ENCODE measurements at regions not wholly inside any gene's neighbourhood (a gene's known extent, or its start where the extent isn't known, plus 50 kb on each side); places are given as distances from the start of the nearest gene placed in this dataset.

DNA sequence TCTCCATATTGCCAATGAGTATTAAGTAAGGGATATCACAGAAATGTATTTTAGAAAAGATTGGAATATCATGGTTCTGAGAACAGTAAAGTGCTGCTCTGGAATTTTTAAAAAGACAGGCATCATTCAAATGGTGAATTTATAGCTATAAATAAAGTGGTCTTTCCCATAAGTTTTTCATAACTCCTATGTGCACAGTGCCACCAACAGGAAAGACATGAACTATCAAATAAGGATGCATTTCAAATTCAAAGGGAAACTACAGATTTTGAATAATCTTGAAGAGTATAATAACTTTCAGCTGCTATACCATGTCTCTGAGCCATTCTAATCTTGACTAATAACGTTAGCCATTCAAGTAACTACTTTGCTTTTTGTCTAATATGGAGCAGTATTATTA lies 456.8 kb upstream of the GJE1 start:
- Histone ChIP-seq H3K36me3 (no peaks in the 10 kb centered on the region), H3K9me3 (no peaks in the 10 kb centered on the region), H3K4me1 (no peaks in the 10 kb centered on the region), H3K27me3 (no peaks in the 10 kb centered on the region), H3K27ac (no peak overlapping the region), H3K4me3 (no peak overlapping the region)
- no peak for DNase-seq (ENCODE audit: low spot score)
- TF ChIP-seq, protein P1, sequence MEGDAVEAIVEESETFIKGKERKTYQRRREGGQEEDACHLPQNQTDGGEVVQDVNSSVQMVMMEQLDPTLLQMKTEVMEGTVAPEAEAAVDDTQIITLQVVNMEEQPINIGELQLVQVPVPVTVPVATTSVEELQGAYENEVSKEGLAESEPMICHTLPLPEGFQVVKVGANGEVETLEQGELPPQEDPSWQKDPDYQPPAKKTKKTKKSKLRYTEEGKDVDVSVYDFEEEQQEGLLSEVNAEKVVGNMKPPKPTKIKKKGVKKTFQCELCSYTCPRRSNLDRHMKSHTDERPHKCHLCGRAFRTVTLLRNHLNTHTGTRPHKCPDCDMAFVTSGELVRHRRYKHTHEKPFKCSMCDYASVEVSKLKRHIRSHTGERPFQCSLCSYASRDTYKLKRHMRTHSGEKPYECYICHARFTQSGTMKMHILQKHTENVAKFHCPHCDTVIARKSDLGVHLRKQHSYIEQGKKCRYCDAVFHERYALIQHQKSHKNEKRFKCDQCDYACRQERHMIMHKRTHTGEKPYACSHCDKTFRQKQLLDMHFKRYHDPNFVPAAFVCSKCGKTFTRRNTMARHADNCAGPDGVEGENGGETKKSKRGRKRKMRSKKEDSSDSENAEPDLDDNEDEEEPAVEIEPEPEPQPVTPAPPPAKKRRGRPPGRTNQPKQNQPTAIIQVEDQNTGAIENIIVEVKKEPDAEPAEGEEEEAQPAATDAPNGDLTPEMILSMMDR (IDR thresholded peaks at IDR 0.05) = peak in 1 of 2 donors; percentile 51

DNA sequence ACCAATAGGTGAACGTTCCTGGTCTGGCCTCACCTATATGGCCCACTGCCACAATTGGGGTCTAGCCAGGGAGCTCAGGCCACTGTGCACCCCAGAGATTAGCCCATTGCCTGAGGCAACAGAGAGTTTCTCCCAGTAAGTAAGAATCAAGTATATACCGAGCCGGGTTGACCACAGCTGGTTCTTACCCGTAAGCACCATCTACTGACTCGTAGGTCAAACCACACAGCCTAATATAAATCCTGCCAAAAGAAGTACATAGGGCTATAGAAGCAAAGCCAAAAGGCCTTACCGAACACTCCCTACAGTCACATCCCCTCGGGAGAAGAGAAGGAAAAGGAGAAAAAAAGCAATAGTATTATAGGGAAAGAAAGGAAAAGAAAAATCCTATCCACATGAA lies 463.6 kb upstream of the GJE1 start:
- DNase-seq (ENCODE audit: low spot score) = no peak
- Histone ChIP-seq H3K9me3 (no peaks in the 10 kb centered on the region), H3K4me3 (no peak overlapping the region), H3K4me1 (no peaks in the 10 kb centered on the region), H3K27me3 (no peaks in the 10 kb centered on the region), H3K36me3 (no peaks in the 10 kb centered on the region), H3K27ac (no peak overlapping the region)
- TF ChIP-seq, protein P1 (IDR thresholded peaks at IDR 0.05) = no peak

DNA sequence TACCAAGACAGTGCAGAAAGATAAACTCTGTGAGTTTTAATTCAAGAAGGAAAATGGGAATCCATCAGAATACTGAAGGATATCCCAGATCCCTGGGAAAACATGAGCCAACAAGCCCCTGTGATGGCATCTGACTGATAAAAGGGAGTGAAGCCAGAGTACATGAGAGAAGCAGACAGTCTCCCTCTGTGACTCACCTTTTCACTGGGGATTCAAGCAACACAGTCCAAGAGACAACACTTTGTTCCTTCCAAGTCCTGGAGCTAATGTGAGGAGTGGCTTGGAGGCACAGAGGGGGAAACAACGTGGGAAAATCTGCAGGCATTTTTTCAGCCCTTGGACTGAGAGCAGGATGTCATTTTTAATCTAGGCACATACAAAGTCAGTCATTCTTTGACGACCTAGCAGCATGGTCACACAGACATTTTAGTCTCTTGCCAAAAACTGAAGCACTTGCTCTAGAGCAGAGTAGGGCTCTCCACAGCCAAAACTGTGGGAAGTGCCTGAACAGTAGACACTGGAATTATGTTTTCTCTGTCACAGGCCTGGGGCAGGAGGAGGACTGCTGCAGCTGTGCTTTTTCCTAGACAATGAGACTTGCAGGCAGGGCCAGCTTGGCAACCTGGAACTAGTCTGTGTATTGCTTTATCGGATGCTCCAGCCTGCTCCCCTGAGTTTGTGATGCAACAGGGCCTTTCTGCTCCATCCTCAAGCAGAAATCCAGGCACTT lies 465.0 kb upstream of the GJE1 start:
- H3K36me3 ChIP-seq = no peaks in the 10 kb centered on the region
- no peaks in the 10 kb centered on the region for H3K27me3 ChIP-seq
- H3K4me1 ChIP-seq = no peaks in the 10 kb centered on the region
- no peak overlapping the region for H3K27ac ChIP-seq
- DNase-seq (ENCODE audit: low spot score) = no peak
- no peak overlapping the region for H3K4me3 ChIP-seq
- H3K9me3 ChIP-seq = no peaks in the 10 kb centered on the region
- TF ChIP-seq, protein P1 (IDR thresholded peaks at IDR 0.05) = no peak

DNA sequence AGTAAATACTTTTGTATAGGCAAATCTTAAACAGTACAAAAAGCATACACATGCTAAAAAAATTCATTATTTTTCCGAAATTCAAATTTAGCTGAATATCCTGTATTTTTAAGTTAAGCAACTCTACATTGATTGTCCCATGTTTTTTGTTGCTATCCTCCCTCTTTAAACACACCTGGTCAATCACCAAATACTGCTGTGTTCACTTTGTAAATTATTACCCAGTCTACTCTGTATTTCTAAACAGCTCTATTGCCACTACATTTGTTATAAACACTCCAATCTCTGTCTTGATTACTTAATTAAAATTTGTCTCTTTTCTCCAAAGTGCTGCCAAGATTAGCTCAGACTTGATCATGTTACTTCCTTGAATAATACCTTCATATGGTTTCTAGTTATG lies 466.5 kb upstream of the GJE1 start:
- H3K36me3 ChIP-seq = no peaks in the 10 kb centered on the region
- TF ChIP-seq, protein P1 (IDR thresholded peaks at IDR 0.05) = no peak
- H3K4me1 ChIP-seq = no peaks in the 10 kb centered on the region
- no peak overlapping the region for H3K4me3 ChIP-seq
- H3K27ac ChIP-seq = no peak overlapping the region
- no peaks in the 10 kb centered on the region for H3K27me3 ChIP-seq
- H3K9me3 ChIP-seq = no peaks in the 10 kb centered on the region
- DNase-seq (ENCODE audit: low spot score) = no peak

DNA sequence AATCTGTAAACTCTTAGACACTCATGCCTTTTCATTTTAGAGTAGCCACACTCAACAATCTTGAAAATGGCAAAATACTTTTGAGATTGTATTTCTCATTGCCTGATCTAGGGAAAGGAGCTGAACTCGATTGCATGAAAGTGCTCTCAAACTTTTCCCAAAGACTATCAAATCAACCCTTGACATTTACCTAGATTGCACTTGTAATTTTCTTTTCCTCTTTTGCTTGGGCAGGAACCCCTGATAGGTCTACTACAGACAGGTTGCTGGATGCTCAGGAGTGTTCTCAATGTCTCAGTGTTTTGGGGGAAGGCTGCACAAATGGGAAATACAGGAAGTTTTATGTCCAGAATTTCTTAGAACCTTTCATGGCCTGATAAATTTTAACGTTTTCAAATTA lies 468.0 kb upstream of the GJE1 start:
- TF ChIP-seq, protein P1 (IDR thresholded peaks at IDR 0.05) = no peak
- Histone ChIP-seq H3K36me3 (no peaks in the 10 kb centered on the region), H3K4me1 (no peaks in the 10 kb centered on the region), H3K9me3 (no peaks in the 10 kb centered on the region), H3K27me3 (no peaks in the 10 kb centered on the region), H3K27ac (no peak overlapping the region), H3K4me3 (no peak overlapping the region)
- DNase-seq (ENCODE audit: low spot score) = no peak

DNA sequence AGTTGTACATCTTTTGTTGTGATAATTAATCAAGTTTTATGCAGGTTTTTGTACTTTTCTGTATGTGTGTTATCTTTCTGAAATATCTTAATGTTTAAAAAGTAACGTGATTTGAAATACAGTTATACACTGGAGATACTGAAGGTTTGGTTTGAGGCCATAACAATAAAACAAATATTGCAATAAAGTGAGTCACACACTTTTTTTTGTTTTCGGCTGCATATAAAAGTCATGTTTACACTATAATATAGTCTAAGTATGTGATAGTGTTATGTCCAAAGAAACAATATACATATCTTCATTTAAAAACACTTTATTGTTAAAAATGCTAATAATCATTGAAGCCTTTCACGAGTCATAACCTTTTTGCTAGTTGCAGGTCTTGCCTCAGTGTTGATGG lies 473.1 kb upstream of the GJE1 start:
- H3K4me1 ChIP-seq = no peaks in the 10 kb centered on the region
- H3K27me3 ChIP-seq = no peaks in the 10 kb centered on the region
- TF ChIP-seq, protein P1 (IDR thresholded peaks at IDR 0.05) = no peak
- no peak overlapping the region for H3K4me3 ChIP-seq
- H3K36me3 ChIP-seq = no peaks in the 10 kb centered on the region
- DNase-seq (ENCODE audit: low spot score) = no peak
- no peaks in the 10 kb centered on the region for H3K9me3 ChIP-seq
- H3K27ac ChIP-seq = no peak overlapping the region

All from right atrium auricular region (tissue), 2 donors.